Fibroblast of lung (primary cell): ENCODE measurements at regions not wholly inside any gene's neighbourhood (a gene's known extent, or its start where the extent isn't known, plus 50 kb on each side); places are given as distances from the start of the nearest gene placed in this dataset.

Source experiments
- EZH2 ChIP-seq: IDR thresholded peaks from 2 replicates; pipeline ENCODE4 v1.5.1; 2012; ENCODE audit warnings: low read length, control low read depth, mild to moderate bottlenecking; ENCODE audit errors: missing control alignments
- TF ChIP-seq, protein P1 (sequence below), 2 donors: IDR thresholded peaks in 1 of 2; conservative IDR thresholded peaks in 1 of 2; 1 replicate in 1 of 2; 2 replicates in 1 of 2; pipeline ENCODE4 v1.5.1; 2011 to 2012; ENCODE audit warnings: low read length in 2 of 2, control low read depth in 1 of 2, inconsistent platforms in 1 of 2, low read depth in 1 of 2, mild to moderate bottlenecking in 1 of 2

DNA sequence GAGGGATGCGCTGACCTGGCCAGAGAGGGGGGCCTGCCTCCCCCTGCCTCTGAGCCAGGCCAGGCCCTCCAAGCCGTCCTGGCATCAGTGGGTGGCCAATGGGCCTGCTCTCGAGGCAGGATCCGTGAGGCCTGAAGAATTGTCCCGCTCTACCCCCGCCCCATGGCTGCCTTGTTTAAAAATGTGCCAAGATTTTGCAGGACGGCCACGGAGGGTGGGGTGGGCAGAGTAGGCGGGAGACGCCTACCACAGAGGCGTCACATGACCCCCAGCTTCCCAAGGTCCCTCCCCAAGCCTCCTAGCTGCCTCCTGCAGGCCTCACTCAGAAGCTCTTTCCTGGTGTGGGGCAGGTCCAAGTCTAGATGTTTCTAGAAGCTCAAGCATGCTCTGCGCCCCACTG is 69.5 kb downstream of the ENGASE start:
- TF ChIP-seq, protein P1, sequence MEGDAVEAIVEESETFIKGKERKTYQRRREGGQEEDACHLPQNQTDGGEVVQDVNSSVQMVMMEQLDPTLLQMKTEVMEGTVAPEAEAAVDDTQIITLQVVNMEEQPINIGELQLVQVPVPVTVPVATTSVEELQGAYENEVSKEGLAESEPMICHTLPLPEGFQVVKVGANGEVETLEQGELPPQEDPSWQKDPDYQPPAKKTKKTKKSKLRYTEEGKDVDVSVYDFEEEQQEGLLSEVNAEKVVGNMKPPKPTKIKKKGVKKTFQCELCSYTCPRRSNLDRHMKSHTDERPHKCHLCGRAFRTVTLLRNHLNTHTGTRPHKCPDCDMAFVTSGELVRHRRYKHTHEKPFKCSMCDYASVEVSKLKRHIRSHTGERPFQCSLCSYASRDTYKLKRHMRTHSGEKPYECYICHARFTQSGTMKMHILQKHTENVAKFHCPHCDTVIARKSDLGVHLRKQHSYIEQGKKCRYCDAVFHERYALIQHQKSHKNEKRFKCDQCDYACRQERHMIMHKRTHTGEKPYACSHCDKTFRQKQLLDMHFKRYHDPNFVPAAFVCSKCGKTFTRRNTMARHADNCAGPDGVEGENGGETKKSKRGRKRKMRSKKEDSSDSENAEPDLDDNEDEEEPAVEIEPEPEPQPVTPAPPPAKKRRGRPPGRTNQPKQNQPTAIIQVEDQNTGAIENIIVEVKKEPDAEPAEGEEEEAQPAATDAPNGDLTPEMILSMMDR (conservative IDR thresholded peaks at IDR 0.05 in 1 of 2, IDR thresholded peaks at IDR 0.05 in 1 of 2; ENCODE audit: low read depth in 1 of 2, low read length in 2 of 2) = no peak
- TF ChIP-seq EZH2 = no peak
